ENCODE measurements at regions not wholly inside any gene's neighbourhood (a gene's known extent, or its start where the extent isn't known, plus 50 kb on each side); places are given as distances from the start of the nearest gene placed in this dataset.

DNA sequence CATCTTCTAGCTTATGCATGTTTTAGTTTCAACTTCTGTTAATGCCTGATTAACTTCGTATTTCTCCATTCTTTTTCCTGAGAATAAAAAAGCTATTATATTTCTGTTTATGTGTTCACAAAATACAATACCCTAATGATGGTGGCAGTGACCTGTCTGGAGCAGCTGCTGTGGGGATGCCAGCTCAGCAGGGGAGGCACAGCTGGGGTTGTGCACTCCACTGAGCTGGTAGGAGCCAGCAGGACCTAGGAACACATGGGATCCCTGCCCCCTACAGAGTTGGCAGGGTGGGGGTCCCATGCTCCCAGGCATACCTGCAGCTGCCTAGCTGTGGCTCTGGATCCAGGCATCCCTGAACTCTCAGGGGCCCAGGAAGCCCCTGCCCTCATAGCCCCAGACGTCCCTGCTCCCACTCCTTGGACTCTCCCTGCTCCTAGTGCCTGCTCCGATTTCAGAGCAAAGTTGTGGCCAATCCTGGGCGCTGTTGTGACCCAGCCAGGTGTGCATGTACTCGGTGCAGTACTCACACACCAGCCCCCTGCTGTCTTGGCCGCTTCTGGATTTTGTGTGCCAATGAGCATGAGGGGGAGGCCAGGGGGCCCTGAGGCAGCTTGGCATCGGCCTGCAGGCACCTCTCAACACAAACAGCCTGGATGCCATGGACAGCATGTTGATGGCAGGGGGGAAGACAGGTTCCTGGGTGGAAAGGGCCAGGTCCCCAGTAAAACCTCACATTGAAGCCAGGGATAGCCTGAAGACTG lies 546.0 kb downstream of the ZNF804A start:
- TF ChIP-seq CTCF (IDR thresholded peaks at IDR 0.05; ENCODE audit: insufficient read depth, low read depth, low read length): no peak
- no peak for TF ChIP-seq EZH2 (IDR thresholded peaks at IDR 0.05; ENCODE audit: insufficient read depth, low read length)
